ENCODE measurements at regions not wholly inside any gene's neighbourhood (a gene's known extent, or its start where the extent isn't known, plus 50 kb on each side); places are given as distances from the start of the nearest gene placed in this dataset.

- no peak for DNase-seq (ENCODE audit: low read depth in 2 of 2)
- H3K4me3 ChIP-seq (replicated peaks in 1 of 2; ENCODE audit: low read depth in 2 of 2, low read length in 2 of 2) = no peak overlapping the region
- TF ChIP-seq CTCF (IDR thresholded peaks at IDR 0.05; ENCODE audit: low read depth, low read length) = no peak
Observed at GRCh38 chr4:11565899-11566298, 137.2 kb upstream of the HS3ST1 start.

DNA sequence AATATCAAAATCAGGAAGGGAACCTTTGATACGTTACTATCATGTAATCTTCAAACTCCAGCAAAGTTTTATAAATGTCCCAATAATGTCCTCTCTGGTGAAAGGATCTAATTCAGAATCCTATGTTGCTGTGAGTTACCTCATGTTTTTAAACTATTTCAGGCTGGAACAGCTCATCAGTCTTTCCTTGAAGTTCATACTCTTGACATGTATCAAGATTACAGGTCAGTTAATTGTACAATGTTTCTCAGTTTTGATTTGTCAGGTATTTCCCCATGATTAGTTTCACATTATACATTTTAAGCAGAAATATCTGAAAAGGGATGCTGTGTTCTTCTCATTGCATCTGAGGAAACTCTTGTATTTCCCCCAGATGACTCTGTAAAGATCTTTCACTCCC lies 136.5 kb upstream of the HS3ST1 start:
- no peak overlapping the region for H3K4me3 ChIP-seq (replicated peaks in 1 of 2; ENCODE audit: low read depth in 2 of 2, low read length in 2 of 2)
- no peak for TF ChIP-seq CTCF (IDR thresholded peaks at IDR 0.05; ENCODE audit: low read depth, low read length)

DNA sequence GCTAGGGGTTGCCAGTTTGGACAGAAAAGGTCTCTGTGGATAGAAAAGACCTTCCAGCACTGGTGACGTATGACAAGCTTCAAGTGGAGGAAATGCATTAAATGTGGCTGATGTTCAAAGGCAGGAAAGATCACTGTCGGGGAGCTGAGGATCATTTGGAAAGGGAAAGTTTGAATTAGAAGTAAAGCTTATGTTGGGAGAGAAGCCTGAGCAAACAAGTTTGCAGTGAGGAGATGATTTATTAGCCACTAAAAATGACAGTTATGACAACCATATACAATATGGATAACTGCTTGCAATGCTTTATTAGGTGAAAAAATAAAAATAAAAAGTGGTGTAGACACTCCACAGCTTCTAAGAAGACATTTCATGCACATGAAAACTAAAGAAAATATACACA lies 135.3 kb upstream of the HS3ST1 start:
- H3K4me3 ChIP-seq (replicated peaks in 1 of 2; ENCODE audit: low read depth in 2 of 2, low read length in 2 of 2) = no peak overlapping the region
- no peak for TF ChIP-seq CTCF (IDR thresholded peaks at IDR 0.05; ENCODE audit: low read depth, low read length)
- no peak for DNase-seq (ENCODE audit: low read depth in 2 of 2)

More for the DNA sequence above, 136.5 kb upstream of the HS3ST1 start:
- no peak for DNase-seq (ENCODE audit: low read depth in 2 of 2)

DNA sequence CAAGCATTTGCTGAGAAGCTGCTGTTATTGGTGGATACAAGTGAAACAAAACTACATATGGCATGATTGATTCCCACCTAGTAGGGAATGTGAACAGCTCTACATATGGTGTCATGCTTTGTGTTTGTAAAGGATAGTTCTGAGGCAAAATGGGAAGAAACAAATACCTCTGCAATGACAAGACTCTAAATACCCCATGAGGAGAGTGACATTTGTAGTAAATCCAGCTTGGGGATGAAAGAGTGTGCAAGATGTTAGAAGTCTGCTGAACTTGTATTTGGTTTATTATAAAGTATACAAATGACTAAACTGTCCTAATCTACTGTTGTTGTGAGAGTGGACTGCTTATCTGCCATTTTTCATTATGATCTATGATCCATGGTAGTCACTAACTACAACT lies 120.8 kb upstream of the HS3ST1 start:
- TF ChIP-seq CTCF (IDR thresholded peaks at IDR 0.05; ENCODE audit: low read depth, low read length) = no peak
- H3K4me3 ChIP-seq (replicated peaks in 1 of 2; ENCODE audit: low read depth in 2 of 2, low read length in 2 of 2) = no peak overlapping the region
- DNase-seq (ENCODE audit: low read depth in 2 of 2) = no peak

DNA sequence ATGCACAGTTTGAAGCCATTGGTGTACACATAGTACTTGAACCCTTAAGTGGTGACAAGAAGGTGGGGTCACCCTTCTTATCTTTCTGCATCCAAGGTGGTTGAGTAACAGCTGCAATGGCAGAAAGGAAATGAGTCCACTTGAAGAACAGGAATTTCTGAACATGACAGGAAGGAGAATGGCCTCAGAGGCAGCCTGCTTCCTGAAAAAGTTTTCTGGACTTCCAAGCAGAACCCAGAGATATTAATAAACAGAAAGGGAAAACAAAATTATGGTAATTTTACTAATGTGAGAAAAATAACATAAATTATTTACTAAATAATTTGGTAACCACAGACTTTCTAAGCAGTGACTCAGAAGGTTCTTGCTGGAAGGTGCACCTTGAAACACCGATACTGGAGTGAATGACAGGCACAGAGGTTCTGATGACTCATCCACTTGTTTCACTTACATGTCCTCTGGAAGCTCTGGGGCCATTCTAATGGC lies 119.9 kb upstream of the HS3ST1 start:
- DNase-seq (ENCODE audit: low read depth in 2 of 2) = peak in 1 of 2 donors; percentile 21
- no peak overlapping the region for H3K4me3 ChIP-seq (replicated peaks in 1 of 2; ENCODE audit: low read depth in 2 of 2, low read length in 2 of 2)
- no peak for TF ChIP-seq CTCF (IDR thresholded peaks at IDR 0.05; ENCODE audit: low read depth, low read length)

GRCh38 chr4:11546391-11547175 lies 117.9 kb upstream of the HS3ST1 start:
- TF ChIP-seq CTCF (IDR thresholded peaks at IDR 0.05; ENCODE audit: low read depth, low read length) = no peak
- no peak overlapping the region for H3K4me3 ChIP-seq (replicated peaks in 1 of 2; ENCODE audit: low read depth in 2 of 2, low read length in 2 of 2)
- DNase-seq (ENCODE audit: low read depth in 2 of 2) = peak in 1 of 2 donors; percentile 4

All from cardiac fibroblast (primary cell).